ENCODE measurements at regions not wholly inside any gene's neighbourhood (a gene's known extent, or its start where the extent isn't known, plus 50 kb on each side); places are given as distances from the start of the nearest gene placed in this dataset.
"Not testable (repeated sequence)": the region's sequence is repeated elsewhere in the genome, so short reads cannot be mapped to it uniquely, and the experiment has no call there.

DNA sequence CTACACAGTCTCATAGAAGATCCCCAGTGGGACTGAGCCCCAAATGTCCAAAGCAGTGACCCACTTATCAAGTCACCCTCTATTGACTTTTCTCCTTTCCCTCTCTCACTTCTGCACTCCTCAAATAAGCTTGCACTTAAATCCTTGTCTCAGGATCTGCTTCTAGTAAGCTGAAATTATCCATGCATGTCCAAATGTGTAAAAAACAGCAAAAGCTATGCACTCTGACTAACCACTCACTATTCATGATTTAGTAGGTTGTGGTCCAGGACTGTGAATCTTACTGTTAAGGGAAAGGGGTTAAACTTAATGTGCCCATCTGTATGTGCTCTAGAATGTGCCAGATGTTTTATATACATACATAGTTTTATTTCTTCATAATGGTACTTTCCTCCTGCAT lies 115.4 kb downstream of the SCG2 start:
- no peak overlapping the region for H3K4me3 ChIP-seq
- TF ChIP-seq POLR2A (IDR thresholded peaks at IDR 0.05) (no peak), POLR2AphosphoS5 (IDR thresholded peaks at IDR 0.05) (no peak)
- TF ChIP-seq, protein P1, sequence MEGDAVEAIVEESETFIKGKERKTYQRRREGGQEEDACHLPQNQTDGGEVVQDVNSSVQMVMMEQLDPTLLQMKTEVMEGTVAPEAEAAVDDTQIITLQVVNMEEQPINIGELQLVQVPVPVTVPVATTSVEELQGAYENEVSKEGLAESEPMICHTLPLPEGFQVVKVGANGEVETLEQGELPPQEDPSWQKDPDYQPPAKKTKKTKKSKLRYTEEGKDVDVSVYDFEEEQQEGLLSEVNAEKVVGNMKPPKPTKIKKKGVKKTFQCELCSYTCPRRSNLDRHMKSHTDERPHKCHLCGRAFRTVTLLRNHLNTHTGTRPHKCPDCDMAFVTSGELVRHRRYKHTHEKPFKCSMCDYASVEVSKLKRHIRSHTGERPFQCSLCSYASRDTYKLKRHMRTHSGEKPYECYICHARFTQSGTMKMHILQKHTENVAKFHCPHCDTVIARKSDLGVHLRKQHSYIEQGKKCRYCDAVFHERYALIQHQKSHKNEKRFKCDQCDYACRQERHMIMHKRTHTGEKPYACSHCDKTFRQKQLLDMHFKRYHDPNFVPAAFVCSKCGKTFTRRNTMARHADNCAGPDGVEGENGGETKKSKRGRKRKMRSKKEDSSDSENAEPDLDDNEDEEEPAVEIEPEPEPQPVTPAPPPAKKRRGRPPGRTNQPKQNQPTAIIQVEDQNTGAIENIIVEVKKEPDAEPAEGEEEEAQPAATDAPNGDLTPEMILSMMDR (IDR thresholded peaks at IDR 0.05) = no peak
- no peaks in the 10 kb centered on the region for H3K27me3 ChIP-seq (replicated peaks; ENCODE audit: insufficient read depth)
- DNase-seq (ENCODE audit: low spot score) = no peak
- H3K9me3 ChIP-seq = no peaks in the 10 kb centered on the region
- no peaks in the 10 kb centered on the region for H3K4me1 ChIP-seq (replicated peaks)
- H3K36me3 ChIP-seq = no peaks in the 10 kb centered on the region
- H3K27ac ChIP-seq = no peak overlapping the region
- intact Hi-C loops (cut with DNase I) = no loop called here

DNA sequence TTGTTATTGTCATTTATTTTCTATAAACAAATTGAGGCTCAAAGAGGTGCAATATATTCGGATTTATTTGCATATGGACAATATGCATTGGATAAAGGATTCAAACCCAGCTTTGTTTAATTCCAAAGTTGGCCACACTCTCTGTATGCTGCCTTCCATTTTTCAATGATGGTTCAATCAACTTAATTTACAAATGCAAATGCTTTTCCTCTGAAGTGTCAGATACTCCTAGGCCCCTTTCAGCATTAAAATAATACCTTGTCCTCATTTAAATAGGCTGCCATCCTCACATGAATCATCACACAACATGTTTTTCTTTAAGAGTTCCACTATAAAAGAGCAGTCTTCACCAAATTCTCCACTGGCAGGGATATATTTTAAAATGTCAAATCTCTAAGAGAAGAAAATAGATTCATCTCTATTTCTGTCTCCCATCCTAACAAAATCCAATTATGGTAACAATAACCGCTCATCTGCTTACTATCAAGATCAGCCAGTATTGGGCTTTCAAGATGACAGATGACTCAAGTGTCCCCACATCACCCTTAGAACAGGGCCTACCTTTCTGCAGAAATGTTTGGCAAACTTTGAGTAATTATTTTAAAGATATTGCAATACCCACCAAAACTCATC lies 114.8 kb downstream of the SCG2 start:
- Histone ChIP-seq H3K4me3 (no peak overlapping the region), H3K27me3 (replicated peaks; ENCODE audit: insufficient read depth) (no peaks in the 10 kb centered on the region), H3K9me3 (no peaks in the 10 kb centered on the region), H3K27ac (no peak overlapping the region), H3K4me1 (replicated peaks) (no peaks in the 10 kb centered on the region), H3K36me3 (no peaks in the 10 kb centered on the region)
- intact Hi-C loops (cut with DNase I) = no loop called here
- WGBS = 86% methylated on average over 2 of the region's 2 CpGs
- DNase-seq (ENCODE audit: low spot score) = no peak
- TF ChIP-seq POLR2AphosphoS5 (IDR thresholded peaks at IDR 0.05) (no peak), POLR2A (IDR thresholded peaks at IDR 0.05) (no peak)
- TF ChIP-seq, protein P1 (IDR thresholded peaks at IDR 0.05) = no peak

DNA sequence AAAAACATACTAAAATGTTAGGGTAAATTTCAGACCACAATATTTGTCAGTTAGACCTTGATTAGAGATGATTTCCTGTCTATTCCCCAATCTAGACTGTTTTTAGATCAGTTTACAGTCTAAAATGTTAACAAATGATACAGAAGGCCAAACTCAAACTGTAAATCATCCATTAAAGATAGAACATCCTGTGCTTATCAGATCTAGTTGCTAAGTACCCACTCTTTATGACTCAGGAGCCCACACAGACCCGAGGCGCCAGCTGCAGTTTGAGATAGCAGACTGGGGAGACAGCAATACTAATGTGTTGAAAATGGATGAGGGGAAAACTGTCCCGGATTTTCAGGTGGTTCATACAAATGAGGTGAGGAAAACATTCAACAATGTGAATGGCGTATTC lies 113.3 kb downstream of the SCG2 start:
- 22% methylated on average over 4 of the region's 4 CpGs for WGBS
- Histone ChIP-seq H3K4me1 (replicated peaks) (no peaks in the 10 kb centered on the region), H3K4me3 (no peak overlapping the region), H3K9me3 (no peaks in the 10 kb centered on the region), H3K27me3 (replicated peaks; ENCODE audit: insufficient read depth) (no peaks in the 10 kb centered on the region), H3K27ac (no peak overlapping the region), H3K36me3 (no peaks in the 10 kb centered on the region)
- TF ChIP-seq, protein P1 (IDR thresholded peaks at IDR 0.05) = no peak
- TF ChIP-seq POLR2A (IDR thresholded peaks at IDR 0.05) = no peak
- TF ChIP-seq POLR2AphosphoS5 (IDR thresholded peaks at IDR 0.05) = no peak
- intact Hi-C loops (cut with DNase I) = no loop called here
- DNase-seq (ENCODE audit: low spot score) = no peak

DNA sequence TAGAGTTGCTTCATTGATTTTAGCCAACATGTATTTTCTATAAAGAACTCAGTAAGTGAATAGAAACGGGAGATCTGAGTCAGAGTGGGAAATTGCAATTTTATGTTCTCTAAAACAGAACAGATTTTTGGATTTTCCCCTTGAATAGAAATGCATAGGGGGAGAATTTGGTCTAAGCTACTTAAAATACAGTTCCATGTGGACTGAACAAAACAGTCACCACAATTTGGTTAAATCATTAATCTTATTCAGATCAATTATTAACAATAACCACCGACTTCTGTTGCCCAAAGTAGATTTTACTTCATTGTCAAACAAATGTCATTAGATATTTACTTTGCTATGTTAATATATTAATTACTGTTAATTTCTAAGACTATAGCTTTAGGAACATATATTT lies 107.7 kb downstream of the SCG2 start:
- Histone ChIP-seq H3K36me3 (no peaks in the 10 kb centered on the region), H3K4me3 (no peak overlapping the region), H3K4me1 (replicated peaks) (no peaks in the 10 kb centered on the region), H3K27me3 (replicated peaks; ENCODE audit: insufficient read depth) (no peaks in the 10 kb centered on the region), H3K9me3 (no peaks in the 10 kb centered on the region), H3K27ac (no peak overlapping the region)
- WGBS = 79% methylated on average over 2 of the region's 2 CpGs
- TF ChIP-seq, protein P1 (IDR thresholded peaks at IDR 0.05) = no peak
- no peak for TF ChIP-seq POLR2A (IDR thresholded peaks at IDR 0.05)
- no peak for TF ChIP-seq POLR2AphosphoS5 (IDR thresholded peaks at IDR 0.05)
- no peak for DNase-seq (ENCODE audit: low spot score)
- intact Hi-C loops (cut with DNase I) = no loop called here

DNA sequence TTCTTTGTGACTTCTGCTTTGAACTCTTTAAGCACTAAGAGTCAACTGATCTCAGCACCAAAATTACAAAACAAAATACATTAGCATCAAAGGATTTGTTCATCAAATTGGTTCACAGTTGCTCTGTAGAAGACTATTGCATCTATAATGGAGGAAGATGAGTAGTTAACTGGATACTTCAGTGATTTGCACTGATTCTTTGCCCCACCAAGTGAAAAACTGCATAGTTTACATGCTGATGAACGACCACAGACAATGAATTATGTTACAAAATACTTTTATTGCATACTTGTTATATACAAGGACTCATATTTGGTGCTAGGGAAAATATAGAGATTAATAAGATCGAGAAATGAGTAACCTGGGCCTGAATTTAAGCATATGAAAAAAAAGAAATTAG lies 107.2 kb downstream of the SCG2 start:
- Histone ChIP-seq H3K4me1 (replicated peaks) (no peaks in the 10 kb centered on the region), H3K4me3 (no peak overlapping the region), H3K9me3 (no peaks in the 10 kb centered on the region), H3K27ac (no peak overlapping the region), H3K36me3 (no peaks in the 10 kb centered on the region), H3K27me3 (replicated peaks; ENCODE audit: insufficient read depth) (no peaks in the 10 kb centered on the region)
- intact Hi-C loops (cut with DNase I) = no loop called here
- WGBS = 75% methylated on average over 2 of the region's 2 CpGs
- TF ChIP-seq, protein P1 (IDR thresholded peaks at IDR 0.05) = no peak
- TF ChIP-seq POLR2AphosphoS5 (IDR thresholded peaks at IDR 0.05) (no peak), POLR2A (IDR thresholded peaks at IDR 0.05) (no peak)
- no peak for DNase-seq (ENCODE audit: low spot score)

DNA sequence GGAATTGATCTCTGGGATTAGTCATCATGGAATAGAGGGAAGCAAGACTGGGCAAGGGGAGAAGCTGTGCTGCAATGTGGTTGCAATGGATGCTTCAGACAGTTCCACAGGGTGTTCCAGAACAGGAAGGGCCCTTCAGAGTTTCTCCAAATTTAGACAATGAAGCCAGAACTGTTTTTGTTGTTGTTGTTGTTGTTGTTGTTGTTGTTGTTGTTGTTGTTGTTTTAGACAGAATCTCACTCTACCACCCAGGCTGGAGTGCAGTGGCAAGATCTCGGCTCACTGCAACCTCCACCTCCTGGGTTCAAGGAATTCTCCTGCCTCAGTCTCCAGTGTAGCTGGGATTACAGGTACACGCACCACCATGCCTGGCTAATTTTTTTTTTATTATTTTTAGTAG lies 105.3 kb downstream of the SCG2 start:
- 93% methylated on average over 2 of the region's 2 CpGs for WGBS
- H3K27ac ChIP-seq, H3K36me3 ChIP-seq: not testable (repeated sequence)

More for the DNA sequence above, 105.3 kb downstream of the SCG2 start:
- H3K4me3 ChIP-seq; H3K27me3 ChIP-seq (replicated peaks; ENCODE audit: insufficient read depth); intact Hi-C loops (cut with DNase I); H3K9me3 ChIP-seq; H3K4me1 ChIP-seq (replicated peaks); DNase-seq (ENCODE audit: low spot score): not testable (repeated sequence)
